A549 (cell line): ENCODE measurements at regions not wholly inside any gene's neighbourhood (a gene's known extent, or its start where the extent isn't known, plus 50 kb on each side); places are given as distances from the start of the nearest gene placed in this dataset.

Experiments used
- ESRRA ChIP-seq: fragments of 150-350 bp; IDR thresholded peaks from 2 replicates; pipeline ENCODE4 v1.6.1; 2014; ENCODE audit warnings: mild to moderate bottlenecking, low read length, borderline replicate concordance
- JUNB ChIP-seq: fragments of >200 bp; sonication (Bioruptor Twin); formaldehyde crosslinking; IDR thresholded peaks from 2 replicates; pipeline ENCODE4 v1.6.1; 2016
- RAD21 ChIP-seq, 2 experiments: fragments of >200 bp in 1 of 2; sonication (Bioruptor Twin) in 1 of 2; formaldehyde crosslinking in 1 of 2; IDR thresholded peaks in 1 of 2; conservative IDR thresholded peaks in 1 of 2; 2 replicates in 1 of 2; 3 replicates in 1 of 2; pipeline ENCODE4 v1.6.1; 2012 to 2018; ENCODE audit warnings: inconsistent platforms in 1 of 2
- RCOR1 ChIP-seq: fragments of 150-350 bp; IDR thresholded peaks from 2 replicates; pipeline ENCODE4 v1.6.1; 2014; ENCODE audit warnings: antibody characterized with exemption, low read length, low read depth
- TP53 ChIP-seq: fragments of 250-450 bp; sonication (Bioruptor Pico); IDR thresholded peaks from 2 replicates; pipeline ENCODE4 v1.5.0; 2021; ENCODE audit warnings: mild to moderate bottlenecking, moderate library complexity

GRCh38 chr5:74973694-74974093, 78.7 kb downstream of the GCNT4 start:
- TF ChIP-seq ESRRA, result no peak
- no peak for TF ChIP-seq JUNB
- TF ChIP-seq RAD21 (conservative IDR thresholded peaks at IDR 0.05 in 1 of 2, IDR thresholded peaks at IDR 0.05 in 1 of 2), result no peak
- TF ChIP-seq RCOR1, result no peak
- no peak for TF ChIP-seq TP53 (CRISPR knock-in tag)
